ENCODE measurements at regions not wholly inside any gene's neighbourhood (a gene's known extent, or its start where the extent isn't known, plus 50 kb on each side); places are given as distances from the start of the nearest gene placed in this dataset.

- TF ChIP-seq, protein P1, sequence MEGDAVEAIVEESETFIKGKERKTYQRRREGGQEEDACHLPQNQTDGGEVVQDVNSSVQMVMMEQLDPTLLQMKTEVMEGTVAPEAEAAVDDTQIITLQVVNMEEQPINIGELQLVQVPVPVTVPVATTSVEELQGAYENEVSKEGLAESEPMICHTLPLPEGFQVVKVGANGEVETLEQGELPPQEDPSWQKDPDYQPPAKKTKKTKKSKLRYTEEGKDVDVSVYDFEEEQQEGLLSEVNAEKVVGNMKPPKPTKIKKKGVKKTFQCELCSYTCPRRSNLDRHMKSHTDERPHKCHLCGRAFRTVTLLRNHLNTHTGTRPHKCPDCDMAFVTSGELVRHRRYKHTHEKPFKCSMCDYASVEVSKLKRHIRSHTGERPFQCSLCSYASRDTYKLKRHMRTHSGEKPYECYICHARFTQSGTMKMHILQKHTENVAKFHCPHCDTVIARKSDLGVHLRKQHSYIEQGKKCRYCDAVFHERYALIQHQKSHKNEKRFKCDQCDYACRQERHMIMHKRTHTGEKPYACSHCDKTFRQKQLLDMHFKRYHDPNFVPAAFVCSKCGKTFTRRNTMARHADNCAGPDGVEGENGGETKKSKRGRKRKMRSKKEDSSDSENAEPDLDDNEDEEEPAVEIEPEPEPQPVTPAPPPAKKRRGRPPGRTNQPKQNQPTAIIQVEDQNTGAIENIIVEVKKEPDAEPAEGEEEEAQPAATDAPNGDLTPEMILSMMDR (IDR thresholded peaks at IDR 0.05; ENCODE audit: low read depth, low read length), result no peak
- no peak for DNase-seq (ENCODE audit: extremely low read depth, low read depth)
Observed at GRCh38 chr9:106312906-106313305, 550.1 kb upstream of the ZNF462 start.

DNA sequence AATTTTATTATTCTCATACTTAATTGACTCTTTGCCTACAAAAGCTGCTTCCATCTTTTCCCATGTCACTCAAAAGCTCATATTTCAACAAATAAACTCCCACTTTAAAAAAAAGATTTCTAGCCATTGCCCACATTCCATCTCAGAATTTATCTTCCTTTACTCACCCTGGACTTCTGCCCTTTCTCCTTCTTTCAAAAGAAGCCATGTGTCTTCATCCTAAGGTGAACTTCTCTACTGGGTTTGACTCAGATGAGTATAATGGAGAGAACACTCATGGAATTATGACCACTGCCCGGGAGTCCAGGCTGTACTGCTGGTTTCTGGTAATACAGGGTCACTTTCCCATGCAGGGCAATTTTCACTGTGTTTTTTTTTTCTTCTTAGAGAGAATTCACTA is 548.5 kb upstream of the ZNF462 start:
- TF ChIP-seq, protein P1 (IDR thresholded peaks at IDR 0.05; ENCODE audit: low read depth, low read length), result no peak
- DNase-seq (ENCODE audit: extremely low read depth, low read depth), result no peak

DNA sequence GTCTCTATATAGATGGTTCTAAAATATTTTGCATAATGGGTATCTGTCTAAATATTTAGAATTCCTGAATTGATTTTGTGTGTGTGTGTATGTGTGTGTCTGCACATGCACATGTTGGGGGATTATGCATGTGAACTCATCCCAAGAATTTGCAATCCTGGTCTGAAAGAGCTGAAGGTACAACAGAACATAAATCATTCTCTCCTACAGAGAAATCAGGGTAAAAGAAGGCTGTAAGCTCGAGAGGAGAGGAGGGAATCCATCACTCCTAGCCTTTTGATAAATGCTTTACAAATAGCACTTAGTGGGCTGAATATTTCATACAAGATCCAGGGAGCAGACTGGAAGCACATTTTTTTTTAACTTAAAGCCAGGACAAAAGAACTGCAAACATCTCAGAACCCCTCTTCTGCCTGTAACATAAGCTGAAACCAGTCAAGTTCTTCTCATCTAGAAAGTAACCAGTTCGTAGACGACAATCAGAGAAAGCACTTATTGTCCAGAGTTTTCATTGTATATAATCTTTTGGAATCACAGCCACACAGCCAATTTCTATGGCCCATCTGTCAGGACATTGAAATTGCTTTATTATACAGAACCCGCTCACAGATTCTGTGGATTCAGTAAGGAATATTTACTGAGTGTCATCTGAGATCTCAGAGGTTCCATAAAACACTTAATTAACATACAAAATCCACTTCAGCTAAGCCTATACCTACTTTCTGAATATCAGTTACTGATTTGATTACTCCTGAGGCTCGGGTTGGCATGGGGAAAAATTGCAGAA is 541.4 kb upstream of the ZNF462 start:
- DNase-seq (ENCODE audit: extremely low read depth, low read depth), result no peak

GRCh38 chr9:106322706-106323245 is 540.2 kb upstream of the ZNF462 start:
- TF ChIP-seq, protein P1 (IDR thresholded peaks at IDR 0.05; ENCODE audit: low read depth, low read length), result no peak
- DNase-seq (ENCODE audit: extremely low read depth, low read depth), result no peak

More for the DNA sequence above, 541.4 kb upstream of the ZNF462 start:
- TF ChIP-seq, protein P1 (IDR thresholded peaks at IDR 0.05; ENCODE audit: low read depth, low read length), result no peak

- no peak for DNase-seq (ENCODE audit: extremely low read depth, low read depth)
- TF ChIP-seq, protein P1 (IDR thresholded peaks at IDR 0.05; ENCODE audit: low read depth, low read length), result no peak
Observed at GRCh38 chr9:106324053-106324585, 538.8 kb upstream of the ZNF462 start.

DNA sequence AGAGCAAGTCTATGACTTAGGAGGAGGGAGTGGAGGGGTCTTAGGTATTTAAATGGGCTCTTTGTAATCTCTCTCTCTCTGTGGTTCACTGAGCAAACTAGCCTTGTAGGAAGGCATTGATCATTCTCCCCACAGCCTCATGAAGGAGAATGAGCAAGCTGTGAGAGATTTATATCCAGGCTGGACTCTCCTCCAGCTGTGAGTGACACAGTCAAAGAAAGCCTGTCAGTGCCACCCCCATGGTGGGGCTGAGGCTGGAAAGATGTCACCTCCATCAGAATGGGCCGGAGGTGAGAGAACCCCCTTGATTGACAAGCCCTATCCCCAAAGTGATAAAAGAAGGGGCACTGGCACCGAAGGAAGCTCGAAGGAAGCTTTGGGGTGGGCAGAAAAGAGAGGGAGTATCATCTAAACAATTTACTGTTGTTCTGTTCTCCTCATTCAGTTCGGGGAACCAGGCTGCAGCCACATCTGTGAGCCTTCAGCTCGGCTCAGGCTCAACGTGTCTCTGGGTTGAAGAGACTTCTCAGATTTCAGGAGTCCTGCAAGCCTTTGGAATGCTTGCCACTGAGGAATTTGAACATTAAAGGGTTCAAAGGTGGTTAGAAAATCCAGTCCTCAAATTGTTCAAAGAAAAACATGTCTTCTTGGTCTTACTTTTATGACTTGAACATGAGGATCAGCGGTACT is 538.2 kb upstream of the ZNF462 start:
- no peak for DNase-seq (ENCODE audit: extremely low read depth, low read depth)
- TF ChIP-seq, protein P1 (IDR thresholded peaks at IDR 0.05; ENCODE audit: low read depth, low read length), result no peak

DNA sequence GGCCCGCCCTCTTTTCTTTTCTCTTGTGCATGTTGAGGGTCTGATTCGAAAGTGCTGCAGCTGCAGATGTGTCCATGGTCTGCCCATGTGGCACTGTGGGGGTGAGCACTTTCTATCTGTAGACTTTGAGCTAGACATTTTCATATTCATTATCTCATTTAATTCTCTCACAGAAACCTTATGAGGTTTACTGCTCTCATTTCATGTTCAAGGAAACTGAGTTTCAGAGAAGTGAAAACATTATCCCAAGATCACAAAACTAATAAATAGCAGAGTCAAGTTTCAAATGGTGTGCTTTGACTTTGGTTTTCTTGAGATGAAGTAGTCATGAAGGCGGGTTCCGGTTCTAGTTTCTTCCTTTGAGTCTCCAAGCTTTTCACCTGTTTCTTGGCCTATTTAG is 536.5 kb upstream of the ZNF462 start:
- TF ChIP-seq, protein P1 (IDR thresholded peaks at IDR 0.05; ENCODE audit: low read depth, low read length), result no peak
- DNase-seq (ENCODE audit: extremely low read depth, low read depth), result no peak
